ENCODE measurements at regions not wholly inside any gene's neighbourhood (a gene's known extent, or its start where the extent isn't known, plus 50 kb on each side); places are given as distances from the start of the nearest gene placed in this dataset.

GRCh38 chr15:95866711-95867440, 463.6 kb upstream of the NR2F2 start:
- TF ChIP-seq, protein P1, sequence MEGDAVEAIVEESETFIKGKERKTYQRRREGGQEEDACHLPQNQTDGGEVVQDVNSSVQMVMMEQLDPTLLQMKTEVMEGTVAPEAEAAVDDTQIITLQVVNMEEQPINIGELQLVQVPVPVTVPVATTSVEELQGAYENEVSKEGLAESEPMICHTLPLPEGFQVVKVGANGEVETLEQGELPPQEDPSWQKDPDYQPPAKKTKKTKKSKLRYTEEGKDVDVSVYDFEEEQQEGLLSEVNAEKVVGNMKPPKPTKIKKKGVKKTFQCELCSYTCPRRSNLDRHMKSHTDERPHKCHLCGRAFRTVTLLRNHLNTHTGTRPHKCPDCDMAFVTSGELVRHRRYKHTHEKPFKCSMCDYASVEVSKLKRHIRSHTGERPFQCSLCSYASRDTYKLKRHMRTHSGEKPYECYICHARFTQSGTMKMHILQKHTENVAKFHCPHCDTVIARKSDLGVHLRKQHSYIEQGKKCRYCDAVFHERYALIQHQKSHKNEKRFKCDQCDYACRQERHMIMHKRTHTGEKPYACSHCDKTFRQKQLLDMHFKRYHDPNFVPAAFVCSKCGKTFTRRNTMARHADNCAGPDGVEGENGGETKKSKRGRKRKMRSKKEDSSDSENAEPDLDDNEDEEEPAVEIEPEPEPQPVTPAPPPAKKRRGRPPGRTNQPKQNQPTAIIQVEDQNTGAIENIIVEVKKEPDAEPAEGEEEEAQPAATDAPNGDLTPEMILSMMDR (IDR thresholded peaks at IDR 0.05; ENCODE audit: insufficient read depth, low read length) = no peak
- no peak for TF ChIP-seq POLR2AphosphoS5 (IDR thresholded peaks at IDR 0.05; ENCODE audit: low read depth)
